Memory B cell (primary cell): ENCODE measurements at regions not wholly inside any gene's neighbourhood (a gene's known extent, or its start where the extent isn't known, plus 50 kb on each side); places are given as distances from the start of the nearest gene placed in this dataset.

Experiments
- ATAC-seq: fragments of 150-1000 bp; cut with Tn5 transposase; 2 replicates; pipeline ENCODE4 v1.10.0; 2021; ENCODE audit warnings: low read depth, mild to moderate bottlenecking, moderate library complexity
- DNase-seq, 2 donors: peaks; one replicate each; pipeline ENCODE4 v3.0.0; 2022; ENCODE audit warnings: low spot score in 2 of 2
- H3K27ac Mint-ChIP-seq: one replicate; pipeline ENCODE4 v1.8.0; 2022; ENCODE audit warnings: mild to moderate bottlenecking, moderate library complexity, mixed read lengths
- H3K27me3 Mint-ChIP-seq: one replicate; pipeline ENCODE4 v1.8.0; 2022; ENCODE audit warnings: mixed read lengths
- H3K36me3 Mint-ChIP-seq: one replicate; pipeline ENCODE4 v1.8.0; 2022; ENCODE audit warnings: mild to moderate bottlenecking, mixed read lengths
- H3K4me1 Mint-ChIP-seq: one replicate; pipeline ENCODE4 v1.8.0; 2022; ENCODE audit warnings: mixed read lengths
- H3K4me3 Mint-ChIP-seq: one replicate; pipeline ENCODE4 v1.8.0; 2022; ENCODE audit warnings: mild to moderate bottlenecking, moderate library complexity, mixed read lengths
- H3K9me3 Mint-ChIP-seq: one replicate; pipeline ENCODE4 v1.8.0; 2022; ENCODE audit warnings: mixed read lengths

- no peak for DNase-seq
- Mint-ChIP-seq H3K27me3 (no peaks in the 10 kb centered on the region), H3K4me1 (no peaks in the 10 kb centered on the region), H3K36me3 (no peaks in the 10 kb centered on the region), H3K4me3 (no peak overlapping the region), H3K27ac (no peak overlapping the region), H3K9me3 (peaks cover 8% of the 10 kb centered on the region)
- no peak for ATAC-seq
Measured at GRCh38 chr3:174336784-174337183, 522.4 kb upstream of the NAALADL2 start.

GRCh38 chr3:174337227-174337626 lies 521.9 kb upstream of the NAALADL2 start:
- Mint-ChIP-seq H3K4me3 (no peak overlapping the region), H3K4me1 (no peaks in the 10 kb centered on the region), H3K36me3 (no peaks in the 10 kb centered on the region), H3K9me3 (peaks cover 7% of the 10 kb centered on the region), H3K27me3 (no peaks in the 10 kb centered on the region), H3K27ac (no peak overlapping the region)
- DNase-seq (no peak), ATAC-seq (no peak)

- peaks cover 5% of the 10 kb centered on the region for H3K9me3 Mint-ChIP-seq
- no peak for DNase-seq
- ATAC-seq: no peak
- no peaks in the 10 kb centered on the region for H3K36me3 Mint-ChIP-seq
- H3K4me1 Mint-ChIP-seq: no peaks in the 10 kb centered on the region
- H3K4me3 Mint-ChIP-seq: no peak overlapping the region
- H3K27me3 Mint-ChIP-seq: no peaks in the 10 kb centered on the region
- H3K27ac Mint-ChIP-seq: no peak overlapping the region
Measured at GRCh38 chr3:174340624-174341587, 518.2 kb upstream of the NAALADL2 start.

- Mint-ChIP-seq H3K36me3 (no peaks in the 10 kb centered on the region), H3K4me1 (no peaks in the 10 kb centered on the region), H3K27me3 (no peaks in the 10 kb centered on the region), H3K4me3 (no peak overlapping the region), H3K27ac (no peak overlapping the region), H3K9me3 (peaks cover 1% of the 10 kb centered on the region)
- DNase-seq: no peak
- no peak for ATAC-seq
Measured at GRCh38 chr3:174342171-174342570, 517.0 kb upstream of the NAALADL2 start.

GRCh38 chr3:174342941-174343501 lies 516.1 kb upstream of the NAALADL2 start:
- no peaks in the 10 kb centered on the region for H3K36me3 Mint-ChIP-seq
- H3K27me3 Mint-ChIP-seq: no peaks in the 10 kb centered on the region
- DNase-seq (no peak), ATAC-seq (no peak)
- peaks cover 2% of the 10 kb centered on the region for H3K9me3 Mint-ChIP-seq
- no peaks in the 10 kb centered on the region for H3K4me1 Mint-ChIP-seq
- no peak overlapping the region for H3K27ac Mint-ChIP-seq
- no peak overlapping the region for H3K4me3 Mint-ChIP-seq

GRCh38 chr3:174346141-174346540 lies 513.0 kb upstream of the NAALADL2 start:
- DNase-seq: no peak
- H3K9me3 Mint-ChIP-seq: peaks cover 7% of the 10 kb centered on the region
- H3K27me3 Mint-ChIP-seq: no peaks in the 10 kb centered on the region
- no peak overlapping the region for H3K27ac Mint-ChIP-seq
- H3K4me1 Mint-ChIP-seq: no peaks in the 10 kb centered on the region
- H3K4me3 Mint-ChIP-seq: no peak overlapping the region
- ATAC-seq: no peak
- no peaks in the 10 kb centered on the region for H3K36me3 Mint-ChIP-seq

GRCh38 chr3:174346571-174346970 lies 512.6 kb upstream of the NAALADL2 start:
- Mint-ChIP-seq H3K4me3 (no peak overlapping the region), H3K36me3 (no peaks in the 10 kb centered on the region), H3K27me3 (no peaks in the 10 kb centered on the region), H3K9me3 (peaks cover 7% of the 10 kb centered on the region), H3K4me1 (no peaks in the 10 kb centered on the region), H3K27ac (no peak overlapping the region)
- DNase-seq: no peak
- ATAC-seq: no peak

- H3K27ac Mint-ChIP-seq: no peak overlapping the region
- H3K9me3 Mint-ChIP-seq: peaks cover 9% of the 10 kb centered on the region
- H3K36me3 Mint-ChIP-seq: no peaks in the 10 kb centered on the region
- no peaks in the 10 kb centered on the region for H3K4me1 Mint-ChIP-seq
- no peak overlapping the region for H3K4me3 Mint-ChIP-seq
- no peaks in the 10 kb centered on the region for H3K27me3 Mint-ChIP-seq
- ATAC-seq: no peak
- DNase-seq: no peak
Measured at GRCh38 chr3:174347474-174348138, 511.5 kb upstream of the NAALADL2 start.

GRCh38 chr3:174352227-174352626 lies 506.9 kb upstream of the NAALADL2 start:
- DNase-seq (no peak), ATAC-seq (no peak)
- Mint-ChIP-seq H3K27ac (no peak overlapping the region), H3K4me1 (no peaks in the 10 kb centered on the region), H3K4me3 (no peak overlapping the region), H3K27me3 (no peaks in the 10 kb centered on the region), H3K36me3 (no peaks in the 10 kb centered on the region), H3K9me3 (peaks cover 9% of the 10 kb centered on the region)

GRCh38 chr3:174355505-174355904 lies 503.6 kb upstream of the NAALADL2 start:
- Mint-ChIP-seq H3K27ac (no peak overlapping the region), H3K9me3 (peaks cover 2% of the 10 kb centered on the region)

GRCh38 chr3:174356596-174356995 lies 502.5 kb upstream of the NAALADL2 start:
- H3K4me3 Mint-ChIP-seq: no peak overlapping the region
- H3K27me3 Mint-ChIP-seq: no peaks in the 10 kb centered on the region
- H3K9me3 Mint-ChIP-seq: peaks cover 2% of the 10 kb centered on the region
- DNase-seq: no peak
- H3K4me1 Mint-ChIP-seq: no peaks in the 10 kb centered on the region
- ATAC-seq: no peak
- H3K36me3 Mint-ChIP-seq: no peaks in the 10 kb centered on the region
- H3K27ac Mint-ChIP-seq: no peak overlapping the region

More at GRCh38 chr3:174355505-174355904, 503.6 kb upstream of the NAALADL2 start:
- no peak for ATAC-seq
- Mint-ChIP-seq H3K27me3 (no peaks in the 10 kb centered on the region), H3K4me3 (no peak overlapping the region), H3K36me3 (no peaks in the 10 kb centered on the region), H3K4me1 (no peaks in the 10 kb centered on the region)
- DNase-seq: no peak

GRCh38 chr3:174358252-174358651 lies 500.9 kb upstream of the NAALADL2 start:
- Mint-ChIP-seq H3K27ac (no peak overlapping the region), H3K4me3 (no peak overlapping the region), H3K27me3 (no peaks in the 10 kb centered on the region), H3K9me3 (no peaks in the 10 kb centered on the region), H3K36me3 (no peaks in the 10 kb centered on the region), H3K4me1 (no peaks in the 10 kb centered on the region)
- DNase-seq: no peak
- no peak for ATAC-seq

GRCh38 chr3:174362556-174362955 lies 496.6 kb upstream of the NAALADL2 start:
- Mint-ChIP-seq H3K36me3 (no peaks in the 10 kb centered on the region), H3K4me1 (no peaks in the 10 kb centered on the region), H3K27me3 (no peaks in the 10 kb centered on the region), H3K9me3 (peaks cover 5% of the 10 kb centered on the region), H3K27ac (no peak overlapping the region), H3K4me3 (no peak overlapping the region)
- DNase-seq (no peak), ATAC-seq (no peak)

- DNase-seq (no peak), ATAC-seq (no peak)
- H3K4me1 Mint-ChIP-seq: no peaks in the 10 kb centered on the region
- no peak overlapping the region for H3K27ac Mint-ChIP-seq
- H3K27me3 Mint-ChIP-seq: no peaks in the 10 kb centered on the region
- H3K36me3 Mint-ChIP-seq: no peaks in the 10 kb centered on the region
- H3K4me3 Mint-ChIP-seq: no peak overlapping the region
- peaks cover 5% of the 10 kb centered on the region for H3K9me3 Mint-ChIP-seq
Measured at GRCh38 chr3:174363256-174363655, 495.9 kb upstream of the NAALADL2 start.
